IMR-90 (cell line): ENCODE measurements at regions not wholly inside any gene's neighbourhood (a gene's known extent, or its start where the extent isn't known, plus 50 kb on each side); places are given as distances from the start of the nearest gene placed in this dataset.

ENCODE experiments used
- ATAC-seq: fragments of 200-7000 bp; cut with Tn5 transposase; 2 replicates; pipeline ENCODE4 v1.9.1; 2020; ENCODE audit warnings: low read depth, mild to moderate bottlenecking, moderate library complexity
- BruUV-seq: library from RNA; stranded (reverse); fragments of 400-500 nt; replicated peaks from 2 replicates; lab custom pipeline; 2021; lab: Mats Ljungman, UMichigan
- CTCF ChIA-PET: fragments of 300-600 bp; formaldehyde crosslinking; extraction: SDS; loops from one replicate; lab custom pipeline; 2021; ENCODE audit warnings: antibody characterized with exemption; lab: Yijun Ruan, JAX
- POLR2A ChIA-PET: fragments of 300-600 bp; sonication (Branson Sonifier 250); formaldehyde crosslinking; loops from one replicate; lab custom pipeline; 2022; ENCODE audit warnings: antibody characterized with exemption; ENCODE audit not compliant: unreplicated experiment; lab: Charles Lee
- DNase-seq: peaks from one replicate; pipeline ENCODE4 v3.0.0; 2013
- H2AFZ ChIP-seq: replicated peaks from 2 replicates; pipeline ENCODE3; 2013; ENCODE audit warnings: low read length, mild to moderate bottlenecking; ENCODE audit not compliant: poor library complexity
- H2AK5ac ChIP-seq: 2 replicates; pipeline ENCODE4 v1.6.1; 2013; ENCODE audit warnings: low read depth, low read length, inconsistent platforms
- H2AK9ac ChIP-seq: replicated peaks from 2 replicates; pipeline ENCODE3; 2013; ENCODE audit warnings: mild to moderate bottlenecking, low read depth, low read length, moderate library complexity; ENCODE audit not compliant: poor library complexity
- H2BK120ac ChIP-seq: 2 replicates; pipeline ENCODE4 v1.6.1; 2013; ENCODE audit warnings: low read depth, low read length, inconsistent platforms
- H2BK15ac ChIP-seq: 3 replicates; pipeline ENCODE4 v1.6.1; 2013; ENCODE audit warnings: low read depth, low read length, inconsistent platforms
- H2BK20ac ChIP-seq: 2 replicates; pipeline ENCODE4 v1.6.1; 2013; ENCODE audit warnings: low read depth, mild to moderate bottlenecking, inconsistent platforms, low read length, moderate library complexity
- H2BK5ac ChIP-seq: 2 replicates; pipeline ENCODE4 v1.6.1; 2013; ENCODE audit warnings: mild to moderate bottlenecking, low read depth, low read length, inconsistent platforms; ENCODE audit not compliant: poor library complexity, severe bottlenecking
- H3K14ac ChIP-seq: replicated peaks from 2 replicates; pipeline ENCODE4 v1.6.1; 2013; ENCODE audit warnings: low read depth, low read length, inconsistent platforms
- H3K18ac ChIP-seq: 2 replicates; pipeline ENCODE4 v1.6.1; 2013; ENCODE audit warnings: low read depth, low read length, control low read depth
- H3K23ac ChIP-seq: 2 replicates; pipeline ENCODE4 v1.6.1; 2013; ENCODE audit warnings: low read depth, low read length, inconsistent platforms
- H3K27ac ChIP-seq: 2 replicates; pipeline ENCODE4 v1.5.1; 2013; ENCODE audit warnings: mild to moderate bottlenecking, control low read depth, low read length; ENCODE audit not compliant: insufficient read depth
- H3K27me3 ChIP-seq: 2 replicates; pipeline ENCODE4 v1.6.1; 2013; ENCODE audit warnings: low read length; ENCODE audit not compliant: control insufficient read depth, insufficient read depth
- H3K36me3 ChIP-seq: 2 replicates; pipeline ENCODE4 v1.6.1; 2013; ENCODE audit warnings: low read length, mixed read lengths; ENCODE audit not compliant: control insufficient read depth, insufficient read depth
- H3K4ac ChIP-seq: 2 replicates; pipeline ENCODE4 v1.6.1; 2013; ENCODE audit warnings: low read depth, low read length, inconsistent platforms
- H3K4me1 ChIP-seq: 2 replicates; pipeline ENCODE4 v1.6.1; 2013; ENCODE audit warnings: low read length, mixed read lengths; ENCODE audit not compliant: control insufficient read depth, insufficient read depth
- H3K4me2 ChIP-seq: 2 replicates; pipeline ENCODE4 v1.6.1; 2013; ENCODE audit warnings: low read depth, mild to moderate bottlenecking, control low read depth, low read length, moderate library complexity
- H3K4me3 ChIP-seq: 2 replicates; pipeline ENCODE4 v1.5.1; 2013; ENCODE audit warnings: low read depth, mild to moderate bottlenecking, control low read depth, low read length, moderate library complexity; ENCODE audit not compliant: insufficient read depth
- H3K56ac ChIP-seq: 2 replicates; pipeline ENCODE4 v1.6.1; 2013; ENCODE audit warnings: low read length, inconsistent platforms; ENCODE audit not compliant: insufficient read depth; ENCODE audit errors: extremely low read depth
- H3K79me1 ChIP-seq, 2 experiments: 2 replicates each; pipeline ENCODE4 v1.6.1; 2013; ENCODE audit warnings: low read length in 2 of 2, inconsistent platforms in 1 of 2, low read depth in 1 of 2
- H3K9ac ChIP-seq: 2 replicates; pipeline ENCODE4 v1.6.1; 2013; ENCODE audit warnings: low read depth, low read length, control low read depth
- H3K9me1 ChIP-seq: 2 replicates; pipeline ENCODE4 v1.6.1; 2013; ENCODE audit warnings: low read length, inconsistent platforms; ENCODE audit not compliant: insufficient read depth
- H3K9me3 ChIP-seq: 2 replicates; pipeline ENCODE4 v1.6.1; 2013; ENCODE audit warnings: low read length; ENCODE audit not compliant: control insufficient read depth, insufficient read depth
- H4K20me1 ChIP-seq: 2 replicates; pipeline ENCODE4 v1.6.1; 2013; ENCODE audit warnings: low read length, inconsistent platforms; ENCODE audit not compliant: insufficient read depth
- H4K5ac ChIP-seq: 2 replicates; pipeline ENCODE4 v1.6.1; 2013; ENCODE audit warnings: mild to moderate bottlenecking, low read depth, low read length, control low read depth
- H4K8ac ChIP-seq, 2 experiments: 2 replicates each; pipeline ENCODE4 v1.6.1; 2013; ENCODE audit warnings: low read depth in 2 of 2, low read length in 2 of 2, control low read depth in 1 of 2, inconsistent platforms in 1 of 2
- H4K91ac ChIP-seq: 2 replicates; pipeline ENCODE4 v1.6.1; 2013; ENCODE audit warnings: low read depth, low read length, inconsistent platforms; ENCODE audit not compliant: insufficient read depth
- BHLHE40 ChIP-seq: fragments of 150-350 bp; IDR thresholded peaks from 2 replicates; pipeline ENCODE4 v1.6.1; 2016; ENCODE audit warnings: mild to moderate bottlenecking, low read depth, low read length
- CHD1 ChIP-seq: IDR thresholded peaks from 2 replicates; pipeline ENCODE4 v1.6.1; 2012; ENCODE audit warnings: low read depth, low read length, improper control_type of control experiment
- CTCF ChIP-seq: conservative IDR thresholded peaks from 2 replicates; pipeline ENCODE4 v1.5.1; 2012; ENCODE audit warnings: mild to moderate bottlenecking, low read depth, low read length, improper control_type of control experiment
- ELK1 ChIP-seq: fragments of 150-350 bp; IDR thresholded peaks from 2 replicates; pipeline ENCODE4 v1.6.1; 2016; ENCODE audit warnings: low read depth, mild to moderate bottlenecking, low read length, moderate library complexity, borderline replicate concordance
- FOS ChIP-seq: fragments of 150-350 bp; IDR thresholded peaks from 2 replicates; pipeline ENCODE4 v1.6.1; 2016; ENCODE audit warnings: low read depth, low read length
- MAFK ChIP-seq: IDR thresholded peaks from 2 replicates; pipeline ENCODE4 v1.6.1; 2012; ENCODE audit warnings: low read depth, low read length, improper control_type of control experiment
- MXI1 ChIP-seq: IDR thresholded peaks from 2 replicates; pipeline ENCODE4 v1.6.1; 2012; ENCODE audit warnings: low read depth, mild to moderate bottlenecking, low read length, moderate library complexity, borderline replicate concordance
- NFE2L2 ChIP-seq: fragments of 150-350 bp; IDR thresholded peaks from 2 replicates; pipeline ENCODE4 v1.6.1; 2016; ENCODE audit warnings: low read depth, mild to moderate bottlenecking, low read length
- SMC3 ChIP-seq: fragments of 150-350 bp; IDR thresholded peaks from 2 replicates; pipeline ENCODE4 v1.6.1; 2016; ENCODE audit warnings: low read depth, mild to moderate bottlenecking, antibody characterized with exemption, low read length, moderate library complexity
- USF2 ChIP-seq: fragments of 150-350 bp; IDR thresholded peaks from 2 replicates; pipeline ENCODE4 v1.6.1; 2017; ENCODE audit warnings: mild to moderate bottlenecking, antibody characterized with exemption, low read length, low read depth
- WGBS, 2 experiments: methylation state at CpG; one replicate each; pipeline versions ENCODE4 v1.1.5 to v1.1.7; 2013; ENCODE audit warnings: missing lambda C conversion rate in 2 of 2; ENCODE audit not compliant: insufficient read length in 1 of 2; ENCODE audit errors: extremely low coverage in 2 of 2; 5-methylcytosine and 5-hydroxymethylcytosine counted together
- dilution Hi-C: fragments of 300-500 bp; cut with HindIII; formaldehyde crosslinking; loops from one replicate; pipeline ENCODE4 v1.14.3; 2018; ENCODE audit warnings: low sequenced_read_pairs; ENCODE audit not compliant: unreplicated experiment
- in situ Hi-C: fragments of 300-500 bp; cut with MboI; formaldehyde crosslinking; loops from 3 replicates; pipeline ENCODE4 v1.14.3; 2019; ENCODE audit warnings: low sequenced_read_pairs, inconsistent platforms, mixed read lengths
- intact Hi-C: fragments of 100-400 bp; cut with micrococcal nuclease; formaldehyde crosslinking; loops from 2 replicates; pipeline ENCODE4 v1.10.0; 2022

GRCh38 chr5:3022665-3023064 is 271.2 kb upstream of the IRX2 start:
- Histone ChIP-seq H2BK20ac (no peak overlapping the region), H3K9ac (no peak overlapping the region), H3K9me1 (no peaks in the 10 kb centered on the region), H3K4me1 (no peaks in the 10 kb centered on the region), H3K4me2 (no peak overlapping the region), H3K36me3 (no peaks in the 10 kb centered on the region), H2AK9ac (no peak overlapping the region), H3K27ac (no peak overlapping the region), H3K27me3 (no peaks in the 10 kb centered on the region), H2AFZ (no peak overlapping the region), H4K8ac (no peak overlapping the region), H2BK5ac (no peak overlapping the region), H3K23ac (no peak overlapping the region), H3K18ac (no peak overlapping the region), H2BK15ac (no peak overlapping the region), H3K4me3 (no peak overlapping the region), H2BK120ac (no peak overlapping the region), H4K5ac (no peak overlapping the region), H4K20me1 (no peaks in the 10 kb centered on the region), H3K56ac (no peak overlapping the region), H3K14ac (no peak overlapping the region), H2AK5ac (no peak overlapping the region), H3K9me3 (peaks cover 20% of the 10 kb centered on the region; the same call in 1 of the 2 replicates), H4K91ac (no peak overlapping the region), H3K4ac (no peak overlapping the region), H3K79me1 (no peaks in the 10 kb centered on the region)
- DNase-seq = no peak
- ChIA-PET POLR2A (no interaction called here), CTCF (no interaction called here)
- TF ChIP-seq BHLHE40 (no peak), NFE2L2 (no peak), CHD1 (no peak), MXI1 (no peak), MAFK (no peak), SMC3 (no peak), USF2 (no peak), CTCF (no peak), ELK1 (no peak), FOS (no peak)
- in situ Hi-C loops = no loop called here
- no peak for ATAC-seq
- intact Hi-C loops = no loop called here
- WGBS, 2 experiments = no CpG with 5 or more reads among the region's 5 CpGs
- dilution Hi-C loops = no loop called here
- no TSS peak for BruUV-seq
